ENCODE measurements at regions not wholly inside any gene's neighbourhood (a gene's known extent, or its start where the extent isn't known, plus 50 kb on each side); places are given as distances from the start of the nearest gene placed in this dataset.
"Not testable (repeated sequence)": the region's sequence is repeated elsewhere in the genome, so short reads cannot be mapped to it uniquely, and the experiment has no call there.

- no peak for DNase-seq (ENCODE audit: low read depth in 2 of 2)
Observed at GRCh38 chr14:43418324-43418723, 1088.8 kb downstream of the FSCB start.

DNA sequence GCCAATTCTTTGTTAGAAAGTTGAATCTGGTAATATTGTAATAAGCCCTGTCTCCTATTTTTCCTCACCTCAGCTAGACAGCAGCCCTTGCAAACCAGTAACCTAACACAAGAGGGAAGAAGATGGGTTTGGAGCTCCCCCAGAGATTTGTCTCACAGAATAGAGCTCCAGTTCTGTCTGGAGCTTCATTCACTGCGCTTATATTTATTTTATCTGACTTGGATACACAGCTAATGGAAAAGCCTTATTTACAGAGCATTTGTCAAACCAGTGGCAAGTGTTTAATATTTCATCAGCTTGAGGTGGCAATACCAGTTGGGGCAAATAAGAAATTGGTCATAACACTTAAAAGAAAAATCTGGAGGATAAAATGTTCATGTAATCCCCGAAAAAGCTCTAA, 1094.0 kb downstream of the FSCB start:
- DNase-seq (ENCODE audit: low read depth in 2 of 2) = no peak

GRCh38 chr14:43411841-43412240, 1095.2 kb downstream of the FSCB start:
- no peak for DNase-seq (ENCODE audit: low read depth in 2 of 2)

DNA sequence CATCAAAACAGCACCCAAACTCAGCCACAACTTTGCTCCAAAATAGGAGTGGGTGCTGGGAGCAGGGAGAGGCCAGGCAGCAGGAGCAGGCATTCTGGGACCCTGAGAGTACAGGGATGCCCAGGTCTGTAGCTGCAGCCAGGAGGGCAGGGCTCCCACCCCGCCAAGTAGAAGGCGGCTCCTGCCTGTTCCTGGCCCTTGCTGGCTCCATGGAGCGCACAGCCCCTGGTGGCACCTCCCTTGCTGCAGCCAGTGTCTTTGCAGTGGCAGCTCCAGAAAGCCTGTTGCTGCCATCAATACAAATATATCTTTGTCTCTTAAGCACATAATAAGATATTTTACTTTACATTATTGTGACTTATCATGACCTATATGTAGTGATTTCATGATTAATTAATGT, 1096.5 kb downstream of the FSCB start:
- DNase-seq (ENCODE audit: low read depth in 2 of 2) = no peak

DNA sequence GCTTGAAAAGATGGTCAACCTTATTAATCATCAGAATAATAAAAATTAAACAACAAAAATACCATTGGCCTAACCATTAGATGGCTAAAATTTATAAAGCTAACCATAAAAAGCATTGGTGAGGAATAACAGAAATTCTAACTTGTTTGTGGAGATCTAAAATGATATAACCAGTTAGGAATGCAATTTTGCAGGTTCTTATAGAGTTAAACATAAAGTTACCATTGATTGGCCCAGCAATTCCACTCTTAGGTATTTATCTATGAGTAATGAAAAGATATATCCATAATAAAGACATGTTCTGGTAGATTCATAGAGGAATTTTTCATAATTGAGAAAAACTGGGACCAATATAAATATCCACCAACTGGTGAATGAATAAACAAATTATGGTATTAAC, 1098.6 kb downstream of the FSCB start:
- no peak for DNase-seq (ENCODE audit: low read depth in 2 of 2)

DNA sequence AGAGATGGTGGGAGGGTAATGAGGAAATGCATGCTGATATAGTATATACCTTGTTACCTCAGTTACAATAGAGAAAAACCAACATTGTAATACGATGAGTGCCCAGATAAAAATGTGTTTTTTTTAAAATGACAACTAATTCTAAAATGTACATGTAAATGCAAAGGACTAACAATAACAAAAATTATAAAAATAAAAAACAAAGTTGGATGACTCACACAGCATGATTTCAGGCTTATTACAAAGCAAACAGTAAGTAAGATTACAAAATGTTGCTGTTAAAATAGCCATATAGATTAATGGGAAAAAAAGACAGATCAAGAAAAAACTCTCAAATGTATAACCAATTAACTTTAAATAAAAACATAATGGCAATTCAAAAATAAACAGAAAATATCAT, 1099.4 kb downstream of the FSCB start:
- DNase-seq (ENCODE audit: low read depth in 2 of 2) = no peak

GRCh38 chr14:43406931-43407330, 1100.2 kb downstream of the FSCB start:
- DNase-seq (ENCODE audit: low read depth in 2 of 2) = no peak

- DNase-seq (ENCODE audit: low read depth in 2 of 2) = no peak
Observed at GRCh38 chr14:43399289-43399688, 1107.8 kb downstream of the FSCB start.

GRCh38 chr14:43370565-43370896, 1136.6 kb downstream of the FSCB start:
- not testable (repeated sequence) for DNase-seq (ENCODE audit: low read depth in 2 of 2)

GRCh38 chr14:43369710-43370564, 1137.1 kb downstream of the FSCB start:
- DNase-seq (ENCODE audit: low read depth in 2 of 2) = no peak

- no peak for DNase-seq (ENCODE audit: low read depth in 2 of 2)
Observed at GRCh38 chr14:43362586-43362985, 1144.5 kb downstream of the FSCB start.

DNA sequence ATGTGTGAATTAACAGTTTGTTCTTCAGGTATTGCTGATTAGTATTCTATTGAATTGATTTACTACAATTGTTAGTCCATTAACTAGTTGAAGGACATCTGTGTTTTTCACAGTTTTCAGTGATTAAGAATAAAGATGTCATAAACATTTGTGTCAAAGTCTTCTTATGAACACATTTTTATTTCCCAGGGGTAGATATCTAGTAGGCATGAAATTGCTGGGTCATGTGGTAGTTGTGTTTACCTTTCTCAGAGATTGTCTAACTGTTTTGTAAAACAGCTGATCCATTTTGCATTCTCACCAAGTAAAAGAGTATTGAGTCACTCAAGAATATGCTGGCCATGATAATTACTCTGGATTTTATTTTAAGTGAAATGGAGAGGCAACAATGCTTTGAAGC, 1145.3 kb downstream of the FSCB start:
- no peak for DNase-seq (ENCODE audit: low read depth in 2 of 2)

- no peak for DNase-seq (ENCODE audit: low read depth in 2 of 2)
Observed at GRCh38 chr14:43360239-43360638, 1146.8 kb downstream of the FSCB start.

DNA sequence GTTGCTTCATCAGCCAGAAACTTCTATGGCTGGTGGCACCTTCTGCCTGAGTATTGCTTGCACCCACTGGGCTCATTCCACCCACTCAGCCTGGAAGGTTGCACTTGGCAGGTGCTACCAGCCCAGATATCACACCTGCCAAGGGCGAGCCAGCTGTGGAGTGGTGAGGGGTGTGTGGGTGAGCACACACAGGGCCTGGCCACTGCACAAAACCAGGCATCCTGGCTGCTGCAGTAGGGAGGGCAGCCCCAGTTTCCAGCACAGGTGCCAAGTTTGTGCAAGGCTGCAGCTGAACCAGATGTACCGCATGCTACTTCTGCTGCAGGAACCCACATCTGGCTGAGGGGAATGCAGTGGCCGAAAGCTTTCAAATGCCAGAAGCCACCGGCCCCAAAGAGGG, 1147.8 kb downstream of the FSCB start:
- no peak for DNase-seq (ENCODE audit: low read depth in 2 of 2)

- DNase-seq (ENCODE audit: low read depth in 2 of 2) = no peak
Observed at GRCh38 chr14:43356979-43357545, 1150.0 kb downstream of the FSCB start.

DNA sequence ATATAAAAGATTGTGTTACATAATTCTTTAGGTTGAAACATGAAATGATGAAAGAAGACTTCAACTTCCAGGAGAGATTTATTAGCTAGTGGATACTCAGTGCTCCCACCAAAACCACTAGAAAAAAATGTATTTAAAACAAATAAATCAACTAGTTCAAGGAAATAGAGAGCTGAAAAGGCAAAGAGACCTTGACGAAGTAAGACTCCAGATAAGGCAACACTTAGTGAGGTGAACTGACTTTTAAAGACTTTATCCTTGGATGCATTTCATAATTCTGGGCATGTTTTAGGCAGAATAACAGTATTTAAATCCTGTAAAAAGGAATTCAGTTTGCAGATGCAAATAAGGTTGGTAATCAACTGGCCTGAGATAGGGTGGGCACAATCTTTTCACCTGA, 1150.7 kb downstream of the FSCB start:
- DNase-seq (ENCODE audit: low read depth in 2 of 2) = no peak

- no peak for DNase-seq (ENCODE audit: low read depth in 2 of 2)
Observed at GRCh38 chr14:43341921-43342320, 1165.2 kb downstream of the FSCB start.

DNA sequence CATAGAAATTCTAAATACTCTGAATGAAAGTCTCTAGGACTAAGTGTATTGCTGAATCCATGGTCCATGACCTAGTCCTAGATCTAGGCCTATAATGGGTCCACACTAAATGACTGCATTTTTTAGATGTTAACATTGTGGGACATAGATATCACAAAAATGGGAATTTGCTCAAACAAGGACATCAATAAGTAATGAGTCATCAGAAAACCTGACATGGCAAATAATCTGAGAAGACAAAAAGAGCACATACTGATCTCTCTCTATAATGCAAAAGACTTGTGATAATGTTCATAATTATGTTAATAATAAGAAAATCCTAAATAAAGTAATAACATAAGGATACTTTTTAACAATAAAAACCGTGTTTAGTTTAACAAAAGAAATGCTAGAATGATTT, 1168.4 kb downstream of the FSCB start:
- DNase-seq (ENCODE audit: low read depth in 2 of 2) = no peak

DNA sequence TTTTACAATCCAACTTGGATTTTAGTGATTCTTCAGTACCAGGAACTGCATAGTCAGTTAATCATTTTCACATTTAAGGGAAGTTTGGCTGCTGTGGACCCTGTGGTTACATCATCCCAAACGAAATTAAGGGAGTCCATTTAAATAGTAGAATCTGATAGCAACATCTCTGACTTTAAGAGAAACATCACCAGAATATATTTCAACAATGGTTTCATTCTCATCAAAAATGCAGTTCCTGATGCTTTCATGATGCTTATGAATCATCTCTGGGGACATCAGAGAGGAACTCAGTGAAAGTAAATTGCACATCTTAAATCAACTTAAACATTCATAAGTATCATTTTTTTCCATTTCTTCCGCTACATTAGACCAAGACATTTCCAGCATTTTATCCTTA, 1170.7 kb downstream of the FSCB start:
- no peak for DNase-seq (ENCODE audit: low read depth in 2 of 2)

- DNase-seq (ENCODE audit: low read depth in 2 of 2) = not testable (repeated sequence)
Observed at GRCh38 chr14:43326501-43327407, 1180.3 kb downstream of the FSCB start.

GRCh38 chr14:43316427-43316826, 1190.7 kb downstream of the FSCB start:
- DNase-seq (ENCODE audit: low read depth in 2 of 2) = no peak

GRCh38 chr14:43313719-43314118, 1193.4 kb downstream of the FSCB start:
- no peak for DNase-seq (ENCODE audit: low read depth in 2 of 2)

All from activated CD4-positive, alpha-beta T cell treated with anti-CD3 and anti-CD28 coated beads for 24 hours (primary cell).